H9 (cell line): ENCODE measurements at regions not wholly inside any gene's neighbourhood (a gene's known extent, or its start where the extent isn't known, plus 50 kb on each side); places are given as distances from the start of the nearest gene placed in this dataset.

Experiments
- DNase-seq: peaks from one replicate; pipeline ENCODE4 v3.0.0-alpha.2; 2017
- H2AFZ ChIP-seq: one replicate; pipeline ENCODE4 v1.6.1; 2013; ENCODE audit warnings: mild to moderate bottlenecking, low read length, control low read depth, moderate library complexity
- H2AK5ac ChIP-seq: 2 replicates; pipeline ENCODE4 v1.6.1; 2013; ENCODE audit warnings: low read length, control low read depth, mixed read lengths; ENCODE audit not compliant: insufficient read length
- H2BK120ac ChIP-seq: one replicate; pipeline ENCODE4 v1.6.1; 2013; ENCODE audit warnings: low read depth, mild to moderate bottlenecking, low read length, control low read depth, inconsistent platforms; ENCODE audit not compliant: poor library complexity, severe bottlenecking
- H2BK12ac ChIP-seq: 2 replicates; pipeline ENCODE4 v1.6.1; 2013; ENCODE audit warnings: low read length, control low read depth, mixed read lengths, low read depth; ENCODE audit not compliant: insufficient read length
- H2BK15ac ChIP-seq: 2 replicates; pipeline ENCODE4 v1.6.1; 2013; ENCODE audit warnings: low read depth, low read length, control low read depth
- H2BK20ac ChIP-seq: one replicate; pipeline ENCODE4 v1.6.1; 2013; ENCODE audit warnings: low read depth, mild to moderate bottlenecking, low read length, control low read depth, inconsistent platforms; ENCODE audit not compliant: poor library complexity, severe bottlenecking
- H2BK5ac ChIP-seq: 2 replicates; pipeline ENCODE4 v1.6.1; 2013; ENCODE audit warnings: low read length, control low read depth, mixed read lengths; ENCODE audit not compliant: insufficient read length
- H3K14ac ChIP-seq: 2 replicates; pipeline ENCODE4 v1.6.1; 2013; ENCODE audit warnings: low read length, control low read depth; ENCODE audit not compliant: insufficient read depth
- H3K18ac ChIP-seq: 2 replicates; pipeline ENCODE4 v1.6.1; 2013; ENCODE audit warnings: low read depth, mild to moderate bottlenecking, mixed read lengths, low read length, control low read depth; ENCODE audit not compliant: insufficient read length
- H3K23ac ChIP-seq: 2 replicates; pipeline ENCODE4 v1.6.1; 2013; ENCODE audit warnings: low read length, control low read depth, mixed read lengths, low read depth; ENCODE audit not compliant: insufficient read length
- H3K23me2 ChIP-seq: 2 replicates; pipeline ENCODE4 v1.6.1; 2013; ENCODE audit warnings: low read depth, mild to moderate bottlenecking, mixed read lengths, low read length, control low read depth; ENCODE audit not compliant: insufficient read length, poor library complexity, severe bottlenecking
- H3K27ac ChIP-seq: 2 replicates; pipeline ENCODE4 v1.5.1; 2013; ENCODE audit warnings: low read length, control low read depth, mixed read lengths, low read depth; ENCODE audit not compliant: insufficient read length
- H3K27me3 ChIP-seq: 2 replicates; pipeline ENCODE4 v1.6.1; 2013; ENCODE audit warnings: low read length, control low read depth, inconsistent platforms; ENCODE audit not compliant: insufficient read depth
- H3K4ac ChIP-seq: 2 replicates; pipeline ENCODE4 v1.6.1; 2013; ENCODE audit warnings: low read depth, mild to moderate bottlenecking, control low read depth, inconsistent platforms, low read length, moderate library complexity
- H3K4me1 ChIP-seq: 2 replicates; pipeline ENCODE4 v1.6.1; 2013; ENCODE audit warnings: low read length, control low read depth, inconsistent platforms; ENCODE audit not compliant: insufficient read depth
- H3K4me2 ChIP-seq: 2 replicates; pipeline ENCODE4 v1.6.1; 2013; ENCODE audit warnings: low read length, control low read depth, mixed read lengths; ENCODE audit not compliant: insufficient read length, insufficient read depth
- H3K56ac ChIP-seq: 2 replicates; pipeline ENCODE4 v1.6.1; 2013; ENCODE audit warnings: low read depth, mild to moderate bottlenecking, mixed read lengths, low read length, control low read depth; ENCODE audit not compliant: insufficient read length
- H3K79me1 ChIP-seq: 2 replicates; pipeline ENCODE4 v1.6.1; 2013; ENCODE audit warnings: low read depth, mild to moderate bottlenecking, moderate library complexity, low read length, control low read depth, inconsistent platforms; ENCODE audit not compliant: insufficient read depth, poor library complexity, severe bottlenecking
- H3K79me2 ChIP-seq: 2 replicates; pipeline ENCODE4 v1.6.1; 2013; ENCODE audit warnings: low read length, control low read depth, inconsistent platforms; ENCODE audit not compliant: insufficient read depth
- H3K9ac ChIP-seq: 2 replicates; pipeline ENCODE4 v1.6.1; 2013; ENCODE audit warnings: low read length, control low read depth, mixed read lengths; ENCODE audit not compliant: insufficient read length; ENCODE audit errors: extremely low read depth
- H3K9me3 ChIP-seq: one replicate; pipeline ENCODE4 v1.6.1; 2013; ENCODE audit warnings: low read depth, low read length, inconsistent platforms; ENCODE audit not compliant: control insufficient read depth
- H3T11ph ChIP-seq: one replicate; pipeline ENCODE4 v1.6.1; 2013; ENCODE audit warnings: mild to moderate bottlenecking, low read length, control low read depth, inconsistent platforms
- H4K20me1 ChIP-seq: one replicate; pipeline ENCODE4 v1.6.1; 2013; ENCODE audit not compliant: control insufficient read depth, insufficient read length, insufficient read depth
- H4K5ac ChIP-seq: 2 replicates; pipeline ENCODE4 v1.6.1; 2013; ENCODE audit warnings: low read depth, mild to moderate bottlenecking, mixed read lengths, low read length, control low read depth; ENCODE audit not compliant: insufficient read length
- H4K8ac ChIP-seq: replicated peaks from 2 replicates; pipeline ENCODE4 v1.6.1; 2013; ENCODE audit warnings: low read length, control low read depth, mixed read lengths, low read depth; ENCODE audit not compliant: insufficient read length
- H4K91ac ChIP-seq: 2 replicates; pipeline ENCODE4 v1.6.1; 2013; ENCODE audit warnings: low read depth, mild to moderate bottlenecking, moderate library complexity, mixed read lengths, low read length, control low read depth; ENCODE audit not compliant: insufficient read length
- H3K27ac Mint-ChIP-seq, 3 experiments: 2 replicates in 2 of 3; 3 replicates in 1 of 3; pipeline ENCODE4 v1.8.0; 2020 to 2021; ENCODE audit warnings: mixed read lengths in 3 of 3, mild to moderate bottlenecking in 1 of 3, moderate library complexity in 1 of 3
- H3K27me3 Mint-ChIP-seq: 2 replicates; pipeline ENCODE4 v1.8.0; 2021; ENCODE audit warnings: low read depth, mild to moderate bottlenecking, moderate library complexity, mixed read lengths
- H3K36me3 Mint-ChIP-seq, 3 experiments: 2 replicates in 2 of 3; 3 replicates in 1 of 3; pipeline ENCODE4 v1.8.0; 2020 to 2021; ENCODE audit warnings: low read depth in 3 of 3, mixed read lengths in 3 of 3; ENCODE audit not compliant: insufficient read depth in 1 of 3
- H3K4me1 Mint-ChIP-seq, 2 experiments: 2 replicates each; pipeline ENCODE4 v1.8.0; 2020; ENCODE audit warnings: mixed read lengths in 2 of 2
- H3K4me3 Mint-ChIP-seq, 2 experiments: 2 replicates in 1 of 2; 3 replicates in 1 of 2; pipeline ENCODE4 v1.8.0; 2020 to 2021; ENCODE audit warnings: mild to moderate bottlenecking in 2 of 2, mixed read lengths in 2 of 2, moderate library complexity in 1 of 2
- H3K9me3 Mint-ChIP-seq, 2 experiments: 2 replicates in 1 of 2; 3 replicates in 1 of 2; pipeline ENCODE4 v1.8.0; 2020; ENCODE audit warnings: mild to moderate bottlenecking in 2 of 2, mixed read lengths in 2 of 2, moderate library complexity in 1 of 2
- WGBS: extraction: QIAGEN DNeasy Blood & Tissue Kit; methylation state at CpG from one replicate; pipeline ENCODE4 v1.1.7; 2013; ENCODE audit warnings: missing lambda C conversion rate, low lambda C conversion rate, mixed read lengths; ENCODE audit not compliant: insufficient read length; ENCODE audit errors: extremely low coverage; 5-methylcytosine and 5-hydroxymethylcytosine counted together
- TF ChIP-seq, protein P1 (sequence below): fragments of 200-600 bp; sonication (generic); conservative IDR thresholded peaks from 3 replicates; pipeline ENCODE4 v1.8.0; 2021; ENCODE audit warnings: antibody characterized with exemption, mild to moderate bottlenecking

GRCh38 chr2:79210274-79210917 lies 50.8 kb upstream of the REG3A start:
- H3K9me3 Mint-ChIP-seq, result no peaks in the 10 kb centered on the region; a peak in 2 of 5 replicates
- H2BK20ac ChIP-seq, result no peak overlapping the region
- H3K23ac ChIP-seq, result no peak overlapping the region
- H3T11ph ChIP-seq, result no peak overlapping the region
- H4K8ac ChIP-seq, result no peak overlapping the region
- H3K4me3 Mint-ChIP-seq, result no peak overlapping the region
- no CpG with 5 or more reads among the region's 2 CpGs for WGBS
- no peak for DNase-seq
- no peak overlapping the region for H3K9ac ChIP-seq
- no peaks in the 10 kb centered on the region for H3K27me3 Mint-ChIP-seq
- no peak overlapping the region for H3K4me2 ChIP-seq
- H3K4ac ChIP-seq, result no peak overlapping the region
- H3K4me1 ChIP-seq, result no peaks in the 10 kb centered on the region; the same call in 1 of the 2 replicates
- no peaks in the 10 kb centered on the region for H3K79me2 ChIP-seq
- TF ChIP-seq, protein P1, sequence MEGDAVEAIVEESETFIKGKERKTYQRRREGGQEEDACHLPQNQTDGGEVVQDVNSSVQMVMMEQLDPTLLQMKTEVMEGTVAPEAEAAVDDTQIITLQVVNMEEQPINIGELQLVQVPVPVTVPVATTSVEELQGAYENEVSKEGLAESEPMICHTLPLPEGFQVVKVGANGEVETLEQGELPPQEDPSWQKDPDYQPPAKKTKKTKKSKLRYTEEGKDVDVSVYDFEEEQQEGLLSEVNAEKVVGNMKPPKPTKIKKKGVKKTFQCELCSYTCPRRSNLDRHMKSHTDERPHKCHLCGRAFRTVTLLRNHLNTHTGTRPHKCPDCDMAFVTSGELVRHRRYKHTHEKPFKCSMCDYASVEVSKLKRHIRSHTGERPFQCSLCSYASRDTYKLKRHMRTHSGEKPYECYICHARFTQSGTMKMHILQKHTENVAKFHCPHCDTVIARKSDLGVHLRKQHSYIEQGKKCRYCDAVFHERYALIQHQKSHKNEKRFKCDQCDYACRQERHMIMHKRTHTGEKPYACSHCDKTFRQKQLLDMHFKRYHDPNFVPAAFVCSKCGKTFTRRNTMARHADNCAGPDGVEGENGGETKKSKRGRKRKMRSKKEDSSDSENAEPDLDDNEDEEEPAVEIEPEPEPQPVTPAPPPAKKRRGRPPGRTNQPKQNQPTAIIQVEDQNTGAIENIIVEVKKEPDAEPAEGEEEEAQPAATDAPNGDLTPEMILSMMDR, result no peak
- H2BK120ac ChIP-seq, result no peak overlapping the region
- peaks cover 20 to 23% of the 10 kb centered on the region in 2 experiments for H3K4me1 Mint-ChIP-seq
- no peaks in the 10 kb centered on the region for H4K20me1 ChIP-seq
- no peaks in the 10 kb centered on the region for H3K9me3 ChIP-seq
- no peak overlapping the region for H3K56ac ChIP-seq
- H2BK12ac ChIP-seq, result no peak overlapping the region
- H3K27me3 ChIP-seq, result no peaks in the 10 kb centered on the region
- H3K27ac ChIP-seq, result no peak overlapping the region
- no peak overlapping the region for H4K5ac ChIP-seq
- H2AK5ac ChIP-seq, result no peak overlapping the region
- no peak overlapping the region for H2AFZ ChIP-seq
- no peaks in the 10 kb centered on the region for H3K36me3 Mint-ChIP-seq
- no peaks in the 10 kb centered on the region for H3K23me2 ChIP-seq
- peak overlapping the region in 2 of 3 experiments; percentile 0 to 6; a peak in 4 of 7 replicates for H3K27ac Mint-ChIP-seq
- no peak overlapping the region for H4K91ac ChIP-seq
- no peak overlapping the region for H3K18ac ChIP-seq
- no peak overlapping the region for H3K14ac ChIP-seq
- no peak overlapping the region for H2BK5ac ChIP-seq
- H2BK15ac ChIP-seq, result no peak overlapping the region
- H3K79me1 ChIP-seq, result no peaks in the 10 kb centered on the region
